HG02884 (cell line): ENCODE measurements at regions not wholly inside any gene's neighbourhood (a gene's known extent, or its start where the extent isn't known, plus 50 kb on each side); places are given as distances from the start of the nearest gene placed in this dataset.

Experiments used
- ATAC-seq: cut with Tn5 transposase; IDR thresholded peaks from one replicate; pipeline ENCODE4 v1.9.1; 2021; ENCODE audit warnings: mild to moderate bottlenecking, moderate library complexity; ENCODE audit not compliant: unreplicated experiment

DNA sequence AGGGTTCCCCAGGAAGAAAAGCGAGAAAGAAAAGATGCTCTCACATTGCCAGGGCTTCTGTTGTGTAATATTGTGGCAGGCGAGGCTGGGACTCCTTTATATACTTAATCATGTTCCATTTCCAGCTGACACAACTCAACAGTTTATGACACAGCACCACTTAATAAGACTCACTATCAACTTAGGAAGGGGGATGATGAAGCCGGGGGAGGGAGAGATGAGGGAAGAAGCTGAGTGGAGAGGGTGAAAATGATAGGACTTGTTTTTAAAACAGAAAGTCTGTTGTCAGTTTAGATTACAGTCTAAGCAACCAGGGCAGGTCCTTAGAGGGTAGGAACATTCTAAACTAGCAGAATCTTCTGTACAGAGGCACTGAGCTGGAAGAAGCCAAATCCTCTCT is 397.0 kb downstream of the NXPE2 start:
- no peak for ATAC-seq

DNA sequence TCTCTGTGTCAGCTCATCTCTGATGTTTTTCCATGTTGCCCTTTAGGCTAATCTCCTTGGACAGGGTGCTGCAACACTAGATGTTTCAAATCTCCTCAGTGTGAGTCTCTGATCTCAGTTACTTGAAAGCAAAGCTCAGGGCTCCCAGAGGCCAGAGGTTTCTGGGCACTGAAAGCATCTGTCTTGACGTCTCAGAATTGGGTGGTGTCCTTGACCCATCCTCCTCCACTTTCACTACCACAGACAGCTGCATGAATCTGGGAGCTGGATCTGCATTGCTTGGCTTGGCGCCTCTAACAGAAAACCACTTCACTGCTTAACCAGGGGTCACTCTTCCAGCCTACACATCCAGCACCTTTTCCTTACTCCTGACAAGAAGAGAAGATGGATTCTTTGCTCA is 399.4 kb downstream of the NXPE2 start:
- ATAC-seq = no peak

DNA sequence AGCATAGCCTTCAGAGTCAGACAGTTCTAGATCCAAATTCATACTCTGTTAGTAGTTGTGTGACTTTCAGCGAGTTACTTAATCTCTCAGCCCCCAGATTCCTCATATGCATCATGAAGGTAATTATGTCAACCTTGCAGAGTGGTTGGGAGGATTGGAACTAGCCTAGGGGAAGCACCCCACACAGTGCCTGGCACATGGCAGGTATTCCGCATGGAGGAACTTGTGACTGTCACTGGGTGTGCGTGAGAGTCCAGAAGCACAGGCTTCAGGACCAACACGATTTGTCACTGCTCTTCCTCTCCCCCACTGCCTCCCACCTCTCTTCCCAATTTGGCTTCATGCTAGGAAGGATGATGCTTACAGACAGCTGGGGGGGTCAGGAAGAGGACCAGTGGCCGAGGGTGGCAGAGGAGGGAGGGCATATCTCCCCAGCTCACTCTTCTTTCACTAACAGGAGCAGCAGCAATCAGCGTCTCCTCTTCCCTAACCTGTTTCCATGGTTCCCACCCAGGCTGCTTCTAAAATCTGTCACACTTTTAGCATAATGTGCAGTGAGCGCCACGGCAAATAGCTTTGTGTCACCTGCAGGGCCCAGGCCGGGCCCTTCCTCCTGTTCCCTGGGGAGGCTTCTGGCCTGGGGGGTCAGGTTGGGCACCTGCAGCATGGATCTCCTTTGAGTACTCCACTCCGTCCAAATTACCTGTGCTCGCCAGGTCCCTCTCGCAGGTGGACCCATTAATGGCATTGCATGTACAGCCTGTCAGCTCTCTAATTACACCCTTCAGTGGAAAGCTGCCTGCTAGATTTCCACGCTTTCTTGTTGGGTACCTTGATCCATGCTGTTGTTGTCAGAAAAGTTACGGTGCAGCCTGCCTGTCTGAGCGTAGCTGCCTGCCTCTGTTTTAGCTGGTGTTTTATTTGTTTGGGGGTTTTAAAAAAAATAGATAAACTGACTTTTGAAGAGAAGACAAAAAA is 400.4 kb downstream of the NXPE2 start:
- no peak for ATAC-seq

DNA sequence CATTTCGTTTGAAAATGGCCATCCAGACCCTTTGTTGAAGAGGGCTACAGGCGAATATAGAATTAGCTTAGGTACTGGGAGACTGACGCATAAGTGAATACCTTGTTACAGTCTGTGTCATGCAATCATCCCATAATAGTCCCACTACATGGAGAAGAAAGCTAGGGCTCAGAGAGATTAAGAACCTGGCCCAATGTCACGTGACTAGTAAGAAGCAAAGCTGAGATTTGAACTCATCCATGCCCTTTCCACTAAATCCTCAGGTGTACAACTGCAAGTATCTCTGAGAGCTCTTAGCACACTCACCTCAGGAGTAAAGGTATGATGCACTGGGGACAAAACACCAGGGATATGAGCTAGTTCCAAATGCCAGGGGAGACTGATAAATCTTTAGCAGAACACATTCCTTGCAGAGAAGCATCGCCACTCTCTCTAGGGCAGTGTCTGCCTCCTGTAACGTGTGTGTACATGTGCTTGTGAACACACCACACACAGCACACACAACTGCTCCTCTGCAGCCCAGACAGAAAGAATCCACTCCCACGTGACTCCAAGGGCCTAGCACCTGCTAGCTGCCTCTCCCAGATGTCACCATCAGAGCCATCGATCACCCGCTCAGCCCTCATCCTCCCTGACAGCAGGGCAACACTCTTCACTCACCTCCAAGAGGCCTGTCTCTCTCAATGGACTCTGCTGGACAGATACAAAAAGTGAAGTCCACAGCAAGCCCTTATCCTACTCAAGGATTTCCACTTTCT is 402.8 kb downstream of the NXPE2 start:
- no peak for ATAC-seq

DNA sequence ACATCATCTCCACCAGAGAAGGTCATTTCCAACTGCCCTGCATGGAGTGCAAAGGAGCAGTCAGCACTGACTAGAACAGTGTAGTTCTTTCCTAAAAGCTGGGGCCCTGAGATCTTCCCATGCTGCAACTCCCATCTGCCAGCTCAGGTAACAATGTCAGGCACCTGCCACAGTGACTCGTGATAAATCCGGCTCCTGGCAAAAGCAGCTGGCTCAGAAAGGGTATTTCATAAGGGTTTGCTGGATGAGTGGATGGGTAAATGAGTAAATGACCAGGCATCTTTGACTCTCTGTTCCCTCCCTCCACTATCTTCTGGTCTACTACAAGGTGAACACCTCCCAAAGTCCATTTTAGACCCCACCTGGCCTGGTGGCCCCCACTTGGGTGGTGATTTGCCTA is 403.6 kb downstream of the NXPE2 start:
- ATAC-seq = no peak

DNA sequence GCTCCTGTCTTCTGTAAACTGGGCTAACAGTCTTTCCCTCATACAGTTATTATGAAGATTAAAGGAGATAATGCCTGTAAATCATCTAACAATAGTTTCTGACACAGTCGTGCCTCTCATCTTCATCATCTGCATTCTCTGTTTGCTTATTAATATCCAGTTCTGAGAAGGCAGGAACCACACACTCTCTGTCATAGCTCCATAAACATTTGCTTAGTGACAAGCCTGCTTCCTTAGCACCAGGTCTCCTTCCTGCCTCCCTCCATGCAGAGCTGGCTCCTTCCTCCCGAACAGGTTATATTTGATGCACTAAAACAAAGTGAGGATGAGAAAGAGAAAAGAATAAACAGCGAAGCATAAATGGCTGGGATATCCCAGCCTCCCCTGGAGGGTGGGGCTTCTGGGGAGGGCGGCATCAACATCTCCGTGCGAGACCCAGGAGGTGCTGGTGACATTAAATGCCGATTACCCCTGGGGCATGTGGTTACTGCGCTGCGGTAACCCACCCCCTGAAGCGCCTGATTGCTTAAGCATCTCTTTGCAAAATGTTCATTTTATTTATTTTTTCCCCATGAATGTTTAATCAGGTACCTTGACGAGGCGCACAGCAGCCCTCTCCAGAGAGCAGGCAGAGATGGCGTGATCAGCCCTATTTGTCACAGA is 404.9 kb downstream of the NXPE2 start:
- ATAC-seq = no peak

DNA sequence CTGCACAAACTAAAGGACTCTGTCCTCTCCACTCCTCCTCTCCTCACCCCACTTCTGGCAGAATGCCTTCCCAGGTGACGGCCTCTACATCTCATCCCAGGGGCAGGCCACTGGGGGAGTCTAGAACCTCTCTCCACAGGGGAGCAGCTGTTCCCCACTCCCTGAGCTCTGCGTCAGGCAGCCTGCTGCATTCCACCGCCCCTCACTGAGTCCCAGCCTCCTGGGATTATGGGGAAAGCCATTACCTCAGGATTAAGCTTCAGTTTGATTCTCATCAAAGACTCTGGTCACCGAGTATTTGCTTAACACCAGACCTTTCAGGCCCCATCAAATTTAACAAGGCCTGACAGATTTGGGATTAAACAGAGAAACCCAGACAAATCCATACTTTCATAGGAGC is 405.9 kb downstream of the NXPE2 start:
- no peak for ATAC-seq

DNA sequence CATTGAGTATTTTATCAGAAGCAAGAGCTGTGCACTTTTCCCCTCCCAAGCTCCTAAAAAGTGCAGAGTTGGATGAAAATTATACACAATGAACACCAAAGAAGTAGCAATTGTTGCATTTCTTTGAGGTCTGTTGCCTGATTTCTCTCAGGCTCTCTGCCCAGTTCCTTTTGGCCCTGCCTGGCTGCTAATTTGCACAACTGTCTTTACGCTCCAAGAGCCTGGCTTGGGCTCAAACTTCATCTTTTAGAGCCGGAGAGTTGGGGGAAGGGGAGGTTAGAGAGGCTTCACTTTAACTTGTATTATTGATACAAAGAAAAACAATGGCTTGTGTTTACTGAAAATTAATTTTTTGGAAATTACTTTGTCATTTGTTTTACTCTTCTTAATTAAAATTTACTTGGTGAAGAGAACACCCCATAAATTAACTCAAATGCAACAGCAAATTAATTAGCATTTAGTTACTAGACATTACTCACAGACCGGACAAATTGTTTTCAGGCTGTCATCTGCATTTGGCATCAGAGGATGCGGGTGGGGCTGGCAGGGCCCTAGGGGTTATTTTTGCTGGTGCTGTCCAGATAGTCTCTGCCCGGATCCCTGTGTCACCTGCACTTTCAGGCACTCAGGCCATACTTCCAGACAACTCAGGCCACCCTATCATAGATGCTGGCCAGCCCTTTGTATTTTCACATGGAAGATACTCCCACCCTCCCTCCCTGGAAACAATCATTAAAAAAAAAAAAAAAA is 407.3 kb downstream of the NXPE2 start:
- ATAC-seq = no peak

DNA sequence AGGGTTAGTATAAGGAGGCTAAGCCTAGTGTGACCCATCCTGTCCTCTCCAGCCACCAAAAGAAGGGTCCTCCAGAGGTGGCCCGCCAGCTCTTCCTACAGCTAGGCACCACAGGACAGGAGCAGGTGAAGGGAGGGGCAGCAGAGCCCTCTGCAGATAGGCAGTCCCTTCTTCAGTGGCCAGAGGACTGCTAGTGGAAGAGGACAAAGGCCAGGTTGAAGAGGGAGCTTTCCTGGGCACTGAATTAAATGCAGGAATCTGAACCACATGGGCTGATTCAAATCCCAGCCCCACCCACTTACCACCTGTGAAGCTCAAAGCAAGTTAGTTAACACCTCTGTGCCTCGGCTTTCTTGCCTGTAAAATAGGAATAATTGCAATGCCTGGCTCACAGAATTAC is 409.5 kb downstream of the NXPE2 start:
- no peak for ATAC-seq

DNA sequence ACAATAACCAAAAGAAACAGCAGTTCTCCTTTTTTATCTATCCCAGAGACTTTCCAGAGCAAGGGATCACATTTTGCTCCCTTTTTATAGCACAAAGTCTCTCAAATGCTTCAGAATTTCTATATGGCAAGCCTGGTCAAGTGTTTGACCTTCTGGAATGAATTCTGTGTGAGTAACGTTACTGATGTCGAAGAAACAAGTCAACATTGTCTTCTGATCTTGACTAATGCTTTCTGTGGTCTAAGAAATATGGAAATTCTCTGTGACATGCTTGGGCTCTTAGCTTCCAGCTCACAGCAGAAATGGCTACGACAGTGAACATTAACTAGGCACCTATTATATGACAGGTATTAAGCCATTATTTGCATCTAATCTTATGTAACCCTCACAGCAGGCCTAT is 411.7 kb downstream of the CADM1 start:
- ATAC-seq = no peak

DNA sequence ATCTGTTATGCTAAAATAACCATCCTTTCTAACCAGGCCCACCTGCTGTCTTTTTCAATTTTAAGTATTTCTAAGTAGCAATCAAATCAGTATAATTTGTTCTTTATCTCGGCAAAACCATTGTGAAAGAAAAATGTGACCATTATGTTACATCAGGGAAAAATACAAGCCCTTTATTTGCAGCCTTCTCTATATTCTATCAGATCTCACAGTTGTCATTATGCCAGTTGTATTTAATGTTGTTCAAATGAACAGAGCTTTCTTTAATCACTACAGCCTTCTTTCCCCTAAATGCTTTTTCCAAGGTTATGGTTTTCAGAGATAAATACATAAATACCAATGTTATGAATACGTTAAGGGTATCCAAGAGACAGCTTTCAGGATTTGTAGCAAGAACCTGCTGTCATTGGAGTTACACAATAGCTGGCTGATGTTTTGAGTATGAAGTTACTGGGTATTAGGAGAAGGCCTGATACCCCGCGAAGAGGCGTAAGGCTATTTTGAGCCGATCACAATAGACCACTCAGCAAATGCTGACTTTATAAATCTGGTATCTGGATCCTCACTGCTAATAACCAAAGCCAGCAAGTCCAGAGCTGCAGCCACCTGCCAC is 406.3 kb downstream of the CADM1 start:
- no peak for ATAC-seq

DNA sequence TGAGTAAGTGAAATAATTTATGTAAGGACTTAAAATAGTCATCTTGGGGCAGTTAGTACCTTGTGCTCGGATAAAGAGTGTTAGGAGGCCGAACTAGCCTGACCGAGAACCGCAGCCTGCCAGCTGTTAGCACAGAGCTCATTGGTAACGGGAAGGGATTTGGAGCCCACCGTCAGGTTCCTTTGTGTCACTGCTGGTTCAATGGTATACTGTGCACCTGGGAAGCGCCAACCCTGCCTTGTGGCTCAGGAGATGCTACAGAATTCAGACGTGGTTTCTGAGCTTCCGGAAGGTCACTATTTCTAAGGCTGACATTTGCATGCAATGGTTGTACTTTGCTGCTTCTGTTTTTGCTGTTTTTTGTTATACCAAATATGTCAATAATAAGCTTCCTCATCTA is 403.5 kb downstream of the CADM1 start:
- ATAC-seq = no peak

DNA sequence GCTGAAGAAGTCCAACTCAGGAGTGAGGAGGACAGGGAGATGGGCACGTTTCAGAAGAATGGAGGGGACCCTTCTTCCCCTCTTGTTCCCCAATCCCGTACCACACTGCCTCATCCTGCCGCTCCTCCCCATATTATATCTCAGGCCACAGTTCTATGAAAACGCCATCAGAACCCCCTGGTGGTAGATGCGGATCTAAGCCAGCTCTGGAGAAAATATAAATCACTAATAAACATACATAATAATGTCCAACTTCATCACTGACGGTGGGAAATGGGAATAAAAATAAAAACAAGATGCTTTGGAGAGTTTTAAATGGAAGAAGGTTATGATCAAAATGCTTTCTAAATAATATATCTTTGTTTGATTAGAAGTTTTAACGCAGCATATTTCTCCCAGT is 400.3 kb downstream of the CADM1 start:
- ATAC-seq = no peak

DNA sequence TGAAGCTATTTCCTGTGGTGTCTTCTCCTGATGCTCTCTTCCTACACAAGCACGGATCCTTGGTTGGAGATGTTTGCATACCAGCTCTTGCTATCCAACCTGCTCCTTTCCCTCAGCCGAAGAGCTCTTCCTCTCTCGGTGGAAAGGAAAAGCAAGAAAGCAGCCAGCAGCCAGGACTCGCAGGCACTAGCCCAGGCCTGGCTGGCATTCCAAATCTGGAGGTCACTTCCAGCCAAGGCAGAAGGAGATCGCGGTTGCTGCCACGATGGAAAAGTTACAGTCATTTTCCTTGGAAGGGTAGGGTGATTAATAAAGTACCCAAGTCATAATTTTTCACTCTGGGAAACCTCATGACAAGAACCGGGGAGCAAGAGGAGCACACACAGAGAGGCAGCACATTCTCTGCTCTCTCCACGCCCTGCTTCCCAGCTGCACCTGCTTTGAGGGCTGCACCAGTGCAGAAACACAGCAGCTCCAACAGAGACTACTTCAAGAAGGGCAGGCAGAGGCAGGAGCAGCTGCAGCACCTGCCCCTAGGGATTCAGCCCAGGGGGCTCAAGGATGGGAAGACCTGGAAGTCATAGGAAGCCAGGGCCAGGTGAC is 399.3 kb downstream of the CADM1 start:
- no peak for ATAC-seq

DNA sequence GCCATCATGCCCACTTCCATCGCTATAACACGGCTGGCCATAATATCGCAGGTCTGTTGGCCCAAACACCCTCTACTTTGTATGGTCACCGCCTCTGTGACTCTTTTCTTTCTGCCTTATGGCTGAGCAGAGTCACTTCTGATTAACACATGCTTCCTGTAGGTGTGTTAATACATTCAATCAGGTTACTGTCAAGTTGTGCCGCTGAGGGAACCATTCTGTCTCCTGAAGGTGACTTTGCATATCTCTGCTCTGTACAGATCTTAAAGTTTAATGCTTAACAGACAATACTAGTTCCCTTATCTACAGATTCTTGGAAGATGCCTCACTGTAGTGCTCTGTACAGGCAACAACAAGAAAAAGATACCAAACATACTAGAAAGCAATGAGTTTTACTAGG is 393.1 kb downstream of the CADM1 start:
- no peak for ATAC-seq

DNA sequence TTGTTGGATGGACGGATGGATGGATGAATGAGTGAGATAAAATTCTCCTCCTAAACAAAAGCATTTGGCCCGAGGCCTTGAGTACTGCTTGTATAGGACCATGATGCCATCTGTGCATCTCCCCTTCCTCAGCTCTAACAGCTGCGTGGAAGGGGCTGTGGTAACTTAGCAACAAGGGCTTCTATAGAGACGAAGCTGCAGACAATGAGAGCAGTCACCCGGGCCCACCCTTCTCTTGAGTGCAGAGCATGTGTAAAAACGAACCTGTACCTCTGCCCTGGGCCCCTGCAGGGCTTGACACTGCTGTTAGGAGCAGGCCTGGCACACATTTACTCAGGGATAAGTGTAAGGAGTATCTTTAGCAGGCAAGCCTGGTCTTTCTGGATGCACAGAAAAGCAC is 391.5 kb downstream of the CADM1 start:
- no peak for ATAC-seq

DNA sequence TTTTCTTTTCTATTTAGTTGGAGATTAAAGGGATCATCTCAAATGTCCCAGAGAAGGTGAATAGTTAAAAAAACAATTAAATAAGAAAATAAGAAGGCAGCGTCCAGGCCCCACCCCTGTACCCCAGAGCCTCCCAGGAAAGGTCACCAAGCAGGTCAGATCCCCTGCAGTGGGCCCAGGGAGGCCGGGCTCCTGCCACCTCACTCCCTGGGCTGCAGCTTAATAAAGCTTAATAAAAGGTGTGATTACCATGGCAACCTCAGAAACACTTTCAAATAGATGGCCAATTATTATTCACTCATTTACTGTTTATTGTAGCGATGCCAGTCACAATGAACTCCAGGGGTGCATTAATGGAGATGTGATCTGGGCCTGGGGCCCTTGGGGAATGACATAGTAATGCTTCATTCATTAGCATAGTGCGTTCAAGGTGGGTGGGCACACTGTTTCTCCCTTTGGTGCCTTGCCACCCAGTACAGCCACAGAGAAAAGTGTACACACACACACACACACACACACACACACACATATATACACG is 386.2 kb downstream of the CADM1 start:
- ATAC-seq = no peak

DNA sequence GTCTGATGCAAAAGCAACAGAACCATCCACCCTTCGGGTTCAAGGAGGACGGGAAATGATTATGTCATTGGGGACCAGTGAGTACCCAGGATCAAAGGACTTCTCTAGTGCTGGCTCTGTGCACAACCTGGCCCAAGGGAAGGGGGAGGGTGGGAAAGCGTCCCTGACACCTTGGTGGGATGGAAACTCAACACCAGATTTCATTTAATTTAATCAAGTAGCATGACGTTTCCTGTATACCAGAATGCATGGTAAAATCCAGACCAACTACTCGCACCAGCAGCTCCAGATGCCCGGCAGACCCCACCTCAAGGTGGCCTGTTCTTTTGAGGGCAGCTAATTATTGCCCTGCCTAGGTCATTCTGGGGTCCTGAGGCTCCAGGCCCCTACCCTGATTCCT is 385.1 kb downstream of the CADM1 start:
- ATAC-seq = no peak
